Astrocyte (in vitro differentiated cells and primary cell): ENCODE measurements at regions not wholly inside any gene's neighbourhood (a gene's known extent, or its start where the extent isn't known, plus 50 kb on each side); places are given as distances from the start of the nearest gene placed in this dataset.

Experiments
- CTCF ChIP-seq: IDR thresholded peaks from 2 replicates; pipeline ENCODE4 v1.5.1; 2011; ENCODE audit warnings: low read depth, mild to moderate bottlenecking, inconsistent platforms, low read length, moderate library complexity; ENCODE audit not compliant: insufficient read depth
- EZH2 ChIP-seq: IDR thresholded peaks from 2 replicates; pipeline ENCODE4 v1.6.1; 2012; ENCODE audit warnings: mild to moderate bottlenecking, low read length, inconsistent platforms; ENCODE audit not compliant: insufficient read depth

- TF ChIP-seq CTCF, result no peak
- no peak for TF ChIP-seq EZH2
Measured at GRCh38 chr3:181383201-181383600, 328.5 kb upstream of the SOX2 start.
